H9 (cell line): ENCODE measurements at regions not wholly inside any gene's neighbourhood (a gene's known extent, or its start where the extent isn't known, plus 50 kb on each side); places are given as distances from the start of the nearest gene placed in this dataset.

Experiments
- DNase-seq: peaks from one replicate; pipeline ENCODE4 v3.0.0-alpha.2; 2017
- H2AFZ ChIP-seq: one replicate; pipeline ENCODE4 v1.6.1; 2013; ENCODE audit warnings: mild to moderate bottlenecking, low read length, control low read depth, moderate library complexity
- H2AK5ac ChIP-seq: 2 replicates; pipeline ENCODE4 v1.6.1; 2013; ENCODE audit warnings: low read length, control low read depth, mixed read lengths; ENCODE audit not compliant: insufficient read length
- H2BK120ac ChIP-seq: one replicate; pipeline ENCODE4 v1.6.1; 2013; ENCODE audit warnings: low read depth, mild to moderate bottlenecking, low read length, control low read depth, inconsistent platforms; ENCODE audit not compliant: poor library complexity, severe bottlenecking
- H2BK12ac ChIP-seq: 2 replicates; pipeline ENCODE4 v1.6.1; 2013; ENCODE audit warnings: low read length, control low read depth, mixed read lengths, low read depth; ENCODE audit not compliant: insufficient read length
- H2BK15ac ChIP-seq: 2 replicates; pipeline ENCODE4 v1.6.1; 2013; ENCODE audit warnings: low read depth, low read length, control low read depth
- H2BK20ac ChIP-seq: one replicate; pipeline ENCODE4 v1.6.1; 2013; ENCODE audit warnings: low read depth, mild to moderate bottlenecking, low read length, control low read depth, inconsistent platforms; ENCODE audit not compliant: poor library complexity, severe bottlenecking
- H2BK5ac ChIP-seq: 2 replicates; pipeline ENCODE4 v1.6.1; 2013; ENCODE audit warnings: low read length, control low read depth, mixed read lengths; ENCODE audit not compliant: insufficient read length
- H3K14ac ChIP-seq: 2 replicates; pipeline ENCODE4 v1.6.1; 2013; ENCODE audit warnings: low read length, control low read depth; ENCODE audit not compliant: insufficient read depth
- H3K18ac ChIP-seq: 2 replicates; pipeline ENCODE4 v1.6.1; 2013; ENCODE audit warnings: low read depth, mild to moderate bottlenecking, mixed read lengths, low read length, control low read depth; ENCODE audit not compliant: insufficient read length
- H3K23ac ChIP-seq: 2 replicates; pipeline ENCODE4 v1.6.1; 2013; ENCODE audit warnings: low read length, control low read depth, mixed read lengths, low read depth; ENCODE audit not compliant: insufficient read length
- H3K23me2 ChIP-seq: 2 replicates; pipeline ENCODE4 v1.6.1; 2013; ENCODE audit warnings: low read depth, mild to moderate bottlenecking, mixed read lengths, low read length, control low read depth; ENCODE audit not compliant: insufficient read length, poor library complexity, severe bottlenecking
- H3K27ac ChIP-seq: 2 replicates; pipeline ENCODE4 v1.5.1; 2013; ENCODE audit warnings: low read length, control low read depth, mixed read lengths, low read depth; ENCODE audit not compliant: insufficient read length
- H3K27me3 ChIP-seq: 2 replicates; pipeline ENCODE4 v1.6.1; 2013; ENCODE audit warnings: low read length, control low read depth, inconsistent platforms; ENCODE audit not compliant: insufficient read depth
- H3K4ac ChIP-seq: 2 replicates; pipeline ENCODE4 v1.6.1; 2013; ENCODE audit warnings: low read depth, mild to moderate bottlenecking, control low read depth, inconsistent platforms, low read length, moderate library complexity
- H3K4me1 ChIP-seq: 2 replicates; pipeline ENCODE4 v1.6.1; 2013; ENCODE audit warnings: low read length, control low read depth, inconsistent platforms; ENCODE audit not compliant: insufficient read depth
- H3K4me2 ChIP-seq: 2 replicates; pipeline ENCODE4 v1.6.1; 2013; ENCODE audit warnings: low read length, control low read depth, mixed read lengths; ENCODE audit not compliant: insufficient read length, insufficient read depth
- H3K56ac ChIP-seq: 2 replicates; pipeline ENCODE4 v1.6.1; 2013; ENCODE audit warnings: low read depth, mild to moderate bottlenecking, mixed read lengths, low read length, control low read depth; ENCODE audit not compliant: insufficient read length
- H3K79me1 ChIP-seq: 2 replicates; pipeline ENCODE4 v1.6.1; 2013; ENCODE audit warnings: low read depth, mild to moderate bottlenecking, moderate library complexity, low read length, control low read depth, inconsistent platforms; ENCODE audit not compliant: insufficient read depth, poor library complexity, severe bottlenecking
- H3K79me2 ChIP-seq: 2 replicates; pipeline ENCODE4 v1.6.1; 2013; ENCODE audit warnings: low read length, control low read depth, inconsistent platforms; ENCODE audit not compliant: insufficient read depth
- H3K9ac ChIP-seq: 2 replicates; pipeline ENCODE4 v1.6.1; 2013; ENCODE audit warnings: low read length, control low read depth, mixed read lengths; ENCODE audit not compliant: insufficient read length; ENCODE audit errors: extremely low read depth
- H3K9me3 ChIP-seq: one replicate; pipeline ENCODE4 v1.6.1; 2013; ENCODE audit warnings: low read depth, low read length, inconsistent platforms; ENCODE audit not compliant: control insufficient read depth
- H3T11ph ChIP-seq: one replicate; pipeline ENCODE4 v1.6.1; 2013; ENCODE audit warnings: mild to moderate bottlenecking, low read length, control low read depth, inconsistent platforms
- H4K20me1 ChIP-seq: one replicate; pipeline ENCODE4 v1.6.1; 2013; ENCODE audit not compliant: control insufficient read depth, insufficient read length, insufficient read depth
- H4K5ac ChIP-seq: 2 replicates; pipeline ENCODE4 v1.6.1; 2013; ENCODE audit warnings: low read depth, mild to moderate bottlenecking, mixed read lengths, low read length, control low read depth; ENCODE audit not compliant: insufficient read length
- H4K8ac ChIP-seq: replicated peaks from 2 replicates; pipeline ENCODE4 v1.6.1; 2013; ENCODE audit warnings: low read length, control low read depth, mixed read lengths, low read depth; ENCODE audit not compliant: insufficient read length
- H4K91ac ChIP-seq: 2 replicates; pipeline ENCODE4 v1.6.1; 2013; ENCODE audit warnings: low read depth, mild to moderate bottlenecking, moderate library complexity, mixed read lengths, low read length, control low read depth; ENCODE audit not compliant: insufficient read length
- H3K27ac Mint-ChIP-seq, 3 experiments: 2 replicates in 2 of 3; 3 replicates in 1 of 3; pipeline ENCODE4 v1.8.0; 2020 to 2021; ENCODE audit warnings: mixed read lengths in 3 of 3, mild to moderate bottlenecking in 1 of 3, moderate library complexity in 1 of 3
- H3K27me3 Mint-ChIP-seq: 2 replicates; pipeline ENCODE4 v1.8.0; 2021; ENCODE audit warnings: low read depth, mild to moderate bottlenecking, moderate library complexity, mixed read lengths
- H3K36me3 Mint-ChIP-seq, 3 experiments: 2 replicates in 2 of 3; 3 replicates in 1 of 3; pipeline ENCODE4 v1.8.0; 2020 to 2021; ENCODE audit warnings: low read depth in 3 of 3, mixed read lengths in 3 of 3; ENCODE audit not compliant: insufficient read depth in 1 of 3
- H3K4me1 Mint-ChIP-seq, 2 experiments: 2 replicates each; pipeline ENCODE4 v1.8.0; 2020; ENCODE audit warnings: mixed read lengths in 2 of 2
- H3K4me3 Mint-ChIP-seq, 2 experiments: 2 replicates in 1 of 2; 3 replicates in 1 of 2; pipeline ENCODE4 v1.8.0; 2020 to 2021; ENCODE audit warnings: mild to moderate bottlenecking in 2 of 2, mixed read lengths in 2 of 2, moderate library complexity in 1 of 2
- H3K9me3 Mint-ChIP-seq, 2 experiments: 2 replicates in 1 of 2; 3 replicates in 1 of 2; pipeline ENCODE4 v1.8.0; 2020; ENCODE audit warnings: mild to moderate bottlenecking in 2 of 2, mixed read lengths in 2 of 2, moderate library complexity in 1 of 2
- WGBS: extraction: QIAGEN DNeasy Blood & Tissue Kit; methylation state at CpG from one replicate; pipeline ENCODE4 v1.1.7; 2013; ENCODE audit warnings: missing lambda C conversion rate, low lambda C conversion rate, mixed read lengths; ENCODE audit not compliant: insufficient read length; ENCODE audit errors: extremely low coverage; 5-methylcytosine and 5-hydroxymethylcytosine counted together
- TF ChIP-seq, protein P1 (sequence below): fragments of 200-600 bp; sonication (generic); conservative IDR thresholded peaks from 3 replicates; pipeline ENCODE4 v1.8.0; 2021; ENCODE audit warnings: antibody characterized with exemption, mild to moderate bottlenecking

GRCh38 chr14:94691660-94692034 is 78.3 kb downstream of the GSC start:
- no peak overlapping the region for H3K27ac Mint-ChIP-seq
- Histone ChIP-seq H4K91ac (no peak overlapping the region), H4K20me1 (no peaks in the 10 kb centered on the region), H3K4me1 (no peaks in the 10 kb centered on the region; the same call in 1 of the 2 replicates), H3K23me2 (no peaks in the 10 kb centered on the region), H2AK5ac (no peak overlapping the region), H3K18ac (no peak overlapping the region), H3T11ph (no peak overlapping the region), H3K14ac (no peak overlapping the region), H3K9ac (no peak overlapping the region), H2BK15ac (no peak overlapping the region), H3K27ac (no peak overlapping the region), H4K5ac (no peak overlapping the region), H3K4ac (no peak overlapping the region), H3K56ac (no peak overlapping the region), H3K27me3 (no peaks in the 10 kb centered on the region; the same call in 1 of the 2 replicates), H2AFZ (no peak overlapping the region), H2BK12ac (no peak overlapping the region), H3K4me2 (no peak overlapping the region), H2BK120ac (no peak overlapping the region), H4K8ac (no peak overlapping the region), H2BK5ac (no peak overlapping the region), H3K79me1 (no peaks in the 10 kb centered on the region), H3K23ac (no peak overlapping the region), H3K9me3 (no peaks in the 10 kb centered on the region), H3K79me2 (no peaks in the 10 kb centered on the region), H2BK20ac (no peak overlapping the region)
- H3K4me3 Mint-ChIP-seq = no peak overlapping the region
- peaks cover 14 to 15% of the 10 kb centered on the region in 2 experiments for H3K4me1 Mint-ChIP-seq
- TF ChIP-seq, protein P1, sequence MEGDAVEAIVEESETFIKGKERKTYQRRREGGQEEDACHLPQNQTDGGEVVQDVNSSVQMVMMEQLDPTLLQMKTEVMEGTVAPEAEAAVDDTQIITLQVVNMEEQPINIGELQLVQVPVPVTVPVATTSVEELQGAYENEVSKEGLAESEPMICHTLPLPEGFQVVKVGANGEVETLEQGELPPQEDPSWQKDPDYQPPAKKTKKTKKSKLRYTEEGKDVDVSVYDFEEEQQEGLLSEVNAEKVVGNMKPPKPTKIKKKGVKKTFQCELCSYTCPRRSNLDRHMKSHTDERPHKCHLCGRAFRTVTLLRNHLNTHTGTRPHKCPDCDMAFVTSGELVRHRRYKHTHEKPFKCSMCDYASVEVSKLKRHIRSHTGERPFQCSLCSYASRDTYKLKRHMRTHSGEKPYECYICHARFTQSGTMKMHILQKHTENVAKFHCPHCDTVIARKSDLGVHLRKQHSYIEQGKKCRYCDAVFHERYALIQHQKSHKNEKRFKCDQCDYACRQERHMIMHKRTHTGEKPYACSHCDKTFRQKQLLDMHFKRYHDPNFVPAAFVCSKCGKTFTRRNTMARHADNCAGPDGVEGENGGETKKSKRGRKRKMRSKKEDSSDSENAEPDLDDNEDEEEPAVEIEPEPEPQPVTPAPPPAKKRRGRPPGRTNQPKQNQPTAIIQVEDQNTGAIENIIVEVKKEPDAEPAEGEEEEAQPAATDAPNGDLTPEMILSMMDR = no peak
- DNase-seq = no peak
- H3K27me3 Mint-ChIP-seq = peaks cover 25% of the 10 kb centered on the region
- H3K36me3 Mint-ChIP-seq = no peaks in the 10 kb centered on the region
- WGBS = no CpG with 5 or more reads among the region's 7 CpGs
- peaks cover 0 to 3% of the 10 kb centered on the region in 2 experiments; a peak in 2 of 5 replicates for H3K9me3 Mint-ChIP-seq
